ENCODE measurements at regions not wholly inside any gene's neighbourhood (a gene's known extent, or its start where the extent isn't known, plus 50 kb on each side); places are given as distances from the start of the nearest gene placed in this dataset.

- FAIRE-seq (no peak), DNase-seq (ENCODE audit: extremely low read depth in 1 of 4, low spot score in 3 of 4) (no peak), ATAC-seq (no peak)
- Histone ChIP-seq H3K9me3 (replicated peaks; ENCODE audit: control insufficient read depth, insufficient read depth, low read depth, low read length) (no peaks in the 10 kb centered on the region), H3K9me1 (ENCODE audit: control insufficient read depth, insufficient read depth, low read length) (no peaks in the 10 kb centered on the region), H3K4me2 (ENCODE audit: insufficient read depth, low read length) (no peak overlapping the region), H4K20me1 (replicated peaks; ENCODE audit: control insufficient read depth, insufficient read depth, low read length) (no peaks in the 10 kb centered on the region), H3K27ac (ENCODE audit: extremely low read depth, low read depth, low read length) (no peak overlapping the region), H3K4me1 (replicated peaks in 1 of 2; ENCODE audit: control insufficient read depth in 2 of 2, insufficient read depth in 2 of 2, low read length in 2 of 2) (no peaks in the 10 kb centered on the region), H3K27me3 (ENCODE audit: control insufficient read depth in 2 of 2, insufficient read depth in 2 of 2, low read length in 2 of 2) (peaks cover 6 to 13% of the 10 kb centered on the region in 2 experiments; a peak in 3 of 5 replicates), H3K36me3 (ENCODE audit: control insufficient read depth, insufficient read depth, low read length) (no peaks in the 10 kb centered on the region), H3K9ac (ENCODE audit: insufficient read depth in 1 of 2, low read depth in 2 of 2, low read length in 2 of 2) (no peak overlapping the region), H2AFZ (ENCODE audit: low read depth, low read length) (no peak overlapping the region), H3K79me2 (ENCODE audit: control insufficient read depth, insufficient read depth, low read length) (no peaks in the 10 kb centered on the region), H3K4me3 (no peak overlapping the region)
- 0% methylated on average over 1 of the region's 1 CpG for WGBS (ENCODE audit: insufficient coverage, low coverage, missing lambda C conversion rate)
- ChIA-PET POLR2A (no interaction called here), CTCF (ENCODE audit: low intra/inter-chr PET ratio) (no interaction called here)
- in situ Hi-C loops (cut with MboI) (no loop called here), intact Hi-C loops (cut with micrococcal nuclease) (no loop called here)
- no TSS peak for BruUV-seq (replicated peaks)
- TF ChIP-seq ZNF133 (CRISPR knock-in tag; IDR thresholded peaks at IDR 0.05) = no peak
- TF ChIP-seq, protein P1, sequence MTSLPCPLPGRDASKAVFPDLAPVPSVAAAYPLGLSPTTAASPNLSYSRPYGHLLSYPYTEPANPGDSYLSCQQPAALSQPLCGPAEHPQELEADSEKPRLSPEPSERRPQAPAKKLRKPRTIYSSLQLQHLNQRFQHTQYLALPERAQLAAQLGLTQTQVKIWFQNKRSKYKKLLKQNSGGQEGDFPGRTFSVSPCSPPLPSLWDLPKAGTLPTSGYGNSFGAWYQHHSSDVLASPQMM (CRISPR knock-in tag; IDR thresholded peaks at IDR 0.05) = no peak
- no peak for TF ChIP-seq CGGBP1 (CRISPR knock-in tag; IDR thresholded peaks at IDR 0.05)
- no peak for TF ChIP-seq NCOA2 (IDR thresholded peaks at IDR 0.05; ENCODE audit: partially characterized antibody in 2 of 2)
- no peak for TF ChIP-seq ARNT (IDR thresholded peaks at IDR 0.05)
- TF ChIP-seq, protein P2, sequence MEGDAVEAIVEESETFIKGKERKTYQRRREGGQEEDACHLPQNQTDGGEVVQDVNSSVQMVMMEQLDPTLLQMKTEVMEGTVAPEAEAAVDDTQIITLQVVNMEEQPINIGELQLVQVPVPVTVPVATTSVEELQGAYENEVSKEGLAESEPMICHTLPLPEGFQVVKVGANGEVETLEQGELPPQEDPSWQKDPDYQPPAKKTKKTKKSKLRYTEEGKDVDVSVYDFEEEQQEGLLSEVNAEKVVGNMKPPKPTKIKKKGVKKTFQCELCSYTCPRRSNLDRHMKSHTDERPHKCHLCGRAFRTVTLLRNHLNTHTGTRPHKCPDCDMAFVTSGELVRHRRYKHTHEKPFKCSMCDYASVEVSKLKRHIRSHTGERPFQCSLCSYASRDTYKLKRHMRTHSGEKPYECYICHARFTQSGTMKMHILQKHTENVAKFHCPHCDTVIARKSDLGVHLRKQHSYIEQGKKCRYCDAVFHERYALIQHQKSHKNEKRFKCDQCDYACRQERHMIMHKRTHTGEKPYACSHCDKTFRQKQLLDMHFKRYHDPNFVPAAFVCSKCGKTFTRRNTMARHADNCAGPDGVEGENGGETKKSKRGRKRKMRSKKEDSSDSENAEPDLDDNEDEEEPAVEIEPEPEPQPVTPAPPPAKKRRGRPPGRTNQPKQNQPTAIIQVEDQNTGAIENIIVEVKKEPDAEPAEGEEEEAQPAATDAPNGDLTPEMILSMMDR (IDR thresholded peaks at IDR 0.05 in 2 of 3, conservative IDR thresholded peaks at IDR 0.05 in 1 of 3; ENCODE audit: insufficient read depth in 2 of 3, low read depth in 1 of 3, low read length in 3 of 3) = no peak
- no peak for TF ChIP-seq ATF7 (IDR thresholded peaks at IDR 0.05)
- TF ChIP-seq TOE1 (IDR thresholded peaks at IDR 0.05; ENCODE audit: borderline replicate concordance) = no peak
- no peak for TF ChIP-seq TOE1 (CRISPR knock-in tag; IDR thresholded peaks at IDR 0.05; ENCODE audit: borderline replicate concordance, low read depth)
- TF ChIP-seq ZBTB12 (CRISPR knock-in tag; IDR thresholded peaks at IDR 0.05) = no peak
- TF ChIP-seq CUX1 (CRISPR knock-in tag; IDR thresholded peaks at IDR 0.05) = no peak
- no peak for TF ChIP-seq IFI16 (CRISPR knock-in tag; IDR thresholded peaks at IDR 0.05)
- TF ChIP-seq POLR2AphosphoS5 (IDR thresholded peaks at IDR 0.05; ENCODE audit: control insufficient read depth, insufficient read depth, low read depth, low read length) = no peak
- no peak for TF ChIP-seq SIRT6 (IDR thresholded peaks at IDR 0.05; ENCODE audit: low read depth, low read length)
- no peak for TF ChIP-seq RBM34 (IDR thresholded peaks at IDR 0.05; ENCODE audit: borderline replicate concordance, insufficient read depth, low read length)
Observed at GRCh38 chr7:36787933-36788378, 63.7 kb upstream of the AOAH start.
